Common myeloid progenitor, CD34-positive (primary cell): ENCODE measurements at regions not wholly inside any gene's neighbourhood (a gene's known extent, or its start where the extent isn't known, plus 50 kb on each side); places are given as distances from the start of the nearest gene placed in this dataset.
A peak's percentile ranks its signal among the peaks of the same experiment; 100 is the strongest.
"Not testable (repeated sequence)": the region's sequence is repeated elsewhere in the genome, so short reads cannot be mapped to it uniquely, and the experiment has no call there.

ENCODE experiments used
- CTCF ChIA-PET: fragments of 350-600 bp; sonication (Branson Sonifier 250); formaldehyde crosslinking; loops from one replicate; lab custom pipeline; 2021; ENCODE audit warnings: antibody characterized with exemption; lab: Charles Lee
- POLR2A ChIA-PET: fragments of 350-600 bp; sonication (Branson Sonifier 250); formaldehyde crosslinking; loops from one replicate; lab custom pipeline; 2021; ENCODE audit warnings: antibody characterized with exemption; lab: Charles Lee
- DNase-seq, 3 donors: peaks; one replicate each; pipeline versions ENCODE4 v3.0.0 to v3.0.0-alpha.2; 2013
- H3K27ac ChIP-seq, 2 experiments: 1 replicate in 1 of 2; 2 replicates in 1 of 2; pipeline ENCODE4 v1.7.0; 2013; ENCODE audit warnings: inconsistent platforms in 2 of 2, low read length in 2 of 2, mild to moderate bottlenecking in 2 of 2, low read depth in 1 of 2, moderate library complexity in 1 of 2; ENCODE audit not compliant: severe bottlenecking in 2 of 2, insufficient read depth in 1 of 2, poor library complexity in 1 of 2
- H3K27me3 ChIP-seq, 5 experiments: replicated peaks in 2 of 5; 1 replicate in 3 of 5; 2 replicates in 2 of 5; pipeline versions ENCODE4 v1.6.1 to v1.7.0; 2013; ENCODE audit warnings: low read length in 4 of 5, mild to moderate bottlenecking in 2 of 5, moderate library complexity in 2 of 5, inconsistent platforms in 1 of 5; ENCODE audit not compliant: insufficient read depth in 5 of 5, control insufficient read depth in 4 of 5
- H3K36me3 ChIP-seq, 4 experiments: 1 replicate in 2 of 4; 2 replicates in 2 of 4; pipeline versions ENCODE4 v1.6.1 to v1.7.0; 2013; ENCODE audit warnings: low read length in 3 of 4, control low read depth in 1 of 4, mild to moderate bottlenecking in 1 of 4; ENCODE audit not compliant: control insufficient read depth in 4 of 4, insufficient read depth in 4 of 4
- H3K4me1 ChIP-seq, 4 experiments: 1 replicate in 3 of 4; 2 replicates in 1 of 4; pipeline versions ENCODE4 v1.6.1 to v1.7.1; 2013; ENCODE audit warnings: low read length in 3 of 4, mild to moderate bottlenecking in 3 of 4, control low read depth in 1 of 4, inconsistent platforms in 1 of 4, moderate library complexity in 1 of 4; ENCODE audit not compliant: control insufficient read depth in 4 of 4, insufficient read depth in 4 of 4; ENCODE audit errors: control extremely low read depth in 1 of 4
- H3K4me3 ChIP-seq, 7 experiments: 1 replicate in 4 of 7; 2 replicates in 3 of 7; pipeline versions ENCODE4 v1.5.1 to v1.7.0; 2013; ENCODE audit warnings: mild to moderate bottlenecking in 7 of 7, low read length in 6 of 7, moderate library complexity in 6 of 7, inconsistent platforms in 2 of 7, low read depth in 2 of 7, control low read depth in 1 of 7; ENCODE audit not compliant: insufficient read depth in 4 of 7, control insufficient read depth in 1 of 7; ENCODE audit errors: extremely low read depth in 1 of 7
- H3K9me3 ChIP-seq, 5 experiments: 1 replicate in 4 of 5; 2 replicates in 1 of 5; pipeline versions ENCODE4 v1.6.1 to v1.7.1; 2013; ENCODE audit warnings: low read length in 4 of 5, mild to moderate bottlenecking in 2 of 5, inconsistent platforms in 1 of 5, low read depth in 1 of 5, moderate library complexity in 1 of 5; ENCODE audit not compliant: control insufficient read depth in 4 of 5, insufficient read depth in 2 of 5; ENCODE audit errors: control extremely low read depth in 1 of 5
- WGBS: methylation state at CpG from one replicate; pipeline ENCODE4 v1.1.5; 2013; ENCODE audit not compliant: insufficient coverage; 5-methylcytosine and 5-hydroxymethylcytosine counted together

- DNase-seq: peak in 2 of 3 donors; percentile 23 to 33
- no peaks in the 10 kb centered on the region for H3K36me3 ChIP-seq
- peaks cover 0 to 20% (median 4%) of the 10 kb centered on the region in 5 experiments for H3K27me3 ChIP-seq
- no peak overlapping the region for H3K27ac ChIP-seq
- no peaks in the 10 kb centered on the region for H3K9me3 ChIP-seq
- POLR2A ChIA-PET: no interaction called here
- H3K4me1 ChIP-seq: no peaks in the 10 kb centered on the region
- CTCF ChIA-PET: no interaction called here
- no peak overlapping the region for H3K4me3 ChIP-seq
These were observed 174.3 kb upstream of the NLRP1 start for GRCh38 chr17:5758651-5759050.

- Histone ChIP-seq H3K27me3 (peaks cover 0 to 18% (median 4%) of the 10 kb centered on the region in 5 experiments), H3K4me1 (no peaks in the 10 kb centered on the region), H3K9me3 (no peaks in the 10 kb centered on the region), H3K4me3 (no peak overlapping the region), H3K27ac (no peak overlapping the region), H3K36me3 (no peaks in the 10 kb centered on the region)
- DNase-seq: peak in 2 of 3 donors; percentile 28 to 51
- POLR2A ChIA-PET: no interaction called here
- WGBS: 43% methylated on average over 7 of the region's 8 CpGs
- CTCF ChIA-PET: no interaction called here
These were observed 175.2 kb upstream of the NLRP1 start for GRCh38 chr17:5759501-5759925.

GRCh38 chr17:5762191-5762590, 177.9 kb upstream of the NLRP1 start:
- CTCF ChIA-PET: no interaction called here
- DNase-seq: no peak
- Histone ChIP-seq H3K4me1 (no peaks in the 10 kb centered on the region), H3K27me3 (peaks cover 0 to 19% (median 4%) of the 10 kb centered on the region in 5 experiments), H3K9me3 (no peaks in the 10 kb centered on the region), H3K4me3 (no peak overlapping the region), H3K36me3 (no peaks in the 10 kb centered on the region), H3K27ac (no peak overlapping the region)
- 67% methylated on average over 1 of the region's 2 CpGs for WGBS
- POLR2A ChIA-PET: no interaction called here

GRCh38 chr17:5763595-5764306, 179.4 kb upstream of the NLRP1 start:
- H3K9me3 ChIP-seq: no peaks in the 10 kb centered on the region
- ChIA-PET CTCF (no interaction called here), POLR2A (no interaction called here)
- no peaks in the 10 kb centered on the region for H3K4me1 ChIP-seq
- DNase-seq: no peak
- H3K27ac ChIP-seq: no peak overlapping the region
- no peak overlapping the region for H3K4me3 ChIP-seq
- H3K36me3 ChIP-seq: no peaks in the 10 kb centered on the region
- H3K27me3 ChIP-seq: peaks cover 0 to 27% (median 4%) of the 10 kb centered on the region in 5 experiments
- WGBS: 79% methylated on average over 11 of the region's 14 CpGs

- ChIA-PET POLR2A (no interaction called here), CTCF (no interaction called here)
- WGBS: 72% methylated on average over 13 of the region's 13 CpGs
- Histone ChIP-seq H3K27ac (no peak overlapping the region), H3K4me3 (no peak overlapping the region), H3K4me1 (no peaks in the 10 kb centered on the region), H3K27me3 (peaks cover 0 to 59% (median 19%) of the 10 kb centered on the region in 5 experiments), H3K9me3 (no peaks in the 10 kb centered on the region), H3K36me3 (no peaks in the 10 kb centered on the region)
- no peak for DNase-seq
These were observed 185.5 kb upstream of the NLRP1 start for GRCh38 chr17:5769593-5770354.

- WGBS: 92% methylated on average over 10 of the region's 17 CpGs
- H3K9me3 ChIP-seq: no peaks in the 10 kb centered on the region
- no peak for DNase-seq
- H3K4me3 ChIP-seq: no peak overlapping the region
- no peak overlapping the region for H3K27ac ChIP-seq
- no peaks in the 10 kb centered on the region for H3K36me3 ChIP-seq
- CTCF ChIA-PET: no interaction called here
- H3K27me3 ChIP-seq: peaks cover 0 to 64% (median 19%) of the 10 kb centered on the region in 5 experiments
- H3K4me1 ChIP-seq: no peaks in the 10 kb centered on the region
- POLR2A ChIA-PET: no interaction called here
These were observed 186.3 kb upstream of the NLRP1 start for GRCh38 chr17:5770441-5771270.

- H3K4me3 ChIP-seq, CTCF ChIA-PET, DNase-seq, H3K4me1 ChIP-seq, H3K27ac ChIP-seq, H3K9me3 ChIP-seq, POLR2A ChIA-PET, H3K36me3 ChIP-seq: not testable (repeated sequence)
- WGBS: 94% methylated on average over 25 of the region's 36 CpGs
- H3K27me3 ChIP-seq: peaks cover 0 to 64% (median 19%) of the 10 kb centered on the region in 5 experiments
These were observed 186.9 kb upstream of the NLRP1 start for GRCh38 chr17:5771271-5771577.
